WTC11 (cell line): ENCODE measurements at regions not wholly inside any gene's neighbourhood (a gene's known extent, or its start where the extent isn't known, plus 50 kb on each side); places are given as distances from the start of the nearest gene placed in this dataset.

Experiments
- CREB1 ChIP-seq: sonication (generic); formaldehyde crosslinking; IDR thresholded peaks from 2 replicates; pipeline ENCODE4 v1.8.0; 2023; ENCODE audit warnings: mild to moderate bottlenecking, missing genetic modification reagents
- HMGA2 ChIP-seq: fragments of 250-450 bp; sonication (Bioruptor Pico); IDR thresholded peaks from 2 replicates; pipeline ENCODE4 v1.4.0; 2021; ENCODE audit warnings: mild to moderate bottlenecking, moderate library complexity
- NFE2L1 ChIP-seq: sonication (generic); formaldehyde crosslinking; IDR thresholded peaks from 2 replicates; pipeline ENCODE4 v1.8.1; 2023; ENCODE audit warnings: missing genetic modification reagents
- RELA ChIP-seq: sonication (generic); formaldehyde crosslinking; IDR thresholded peaks from 2 replicates; pipeline ENCODE4 v1.8.1; 2022; ENCODE audit warnings: missing genetic modification reagents, mild to moderate bottlenecking, borderline replicate concordance
- TEAD1 ChIP-seq: sonication (generic); formaldehyde crosslinking; IDR thresholded peaks from 2 replicates; pipeline ENCODE4 v1.8.0; 2022; ENCODE audit warnings: mild to moderate bottlenecking, missing genetic modification reagents
- TP53 ChIP-seq: sonication (generic); formaldehyde crosslinking; IDR thresholded peaks from 2 replicates; pipeline ENCODE4 v1.8.1; 2023; ENCODE audit warnings: mild to moderate bottlenecking, missing genetic modification reagents
- ZNF121 ChIP-seq: sonication (generic); formaldehyde crosslinking; IDR thresholded peaks from 2 replicates; pipeline ENCODE4 v1.8.0; 2023; ENCODE audit warnings: missing genetic modification reagents
- ZNF671 ChIP-seq: fragments of 250-450 bp; sonication (Bioruptor Pico); IDR thresholded peaks from 2 replicates; pipeline ENCODE4 v1.8.0; 2021; ENCODE audit warnings: mild to moderate bottlenecking
- TF ChIP-seq, protein P1 (sequence below): fragments of 200-600 bp; IDR thresholded peaks from 2 replicates; pipeline ENCODE4 v1.8.0; 2022; ENCODE audit warnings: antibody characterized with exemption
- TF ChIP-seq, protein P2 (sequence below): sonication (generic); formaldehyde crosslinking; conservative IDR thresholded peaks from 2 replicates; pipeline ENCODE4 v1.8.1; 2022; ENCODE audit warnings: mild to moderate bottlenecking, missing genetic modification reagents
- TF ChIP-seq, protein P3 (sequence below): sonication (generic); formaldehyde crosslinking; IDR thresholded peaks from 2 replicates; pipeline ENCODE4 v1.8.1; 2023; ENCODE audit warnings: mild to moderate bottlenecking, missing genetic modification reagents, borderline replicate concordance
- TF ChIP-seq, protein P4 (sequence below): sonication (generic); formaldehyde crosslinking; IDR thresholded peaks from 2 replicates; pipeline ENCODE4 v1.8.1; 2022; ENCODE audit warnings: mild to moderate bottlenecking, missing genetic modification reagents, moderate library complexity, borderline replicate concordance
- TF ChIP-seq, protein P5 (sequence below): sonication (generic); formaldehyde crosslinking; IDR thresholded peaks from 2 replicates; pipeline ENCODE4 v1.8.0; 2022; ENCODE audit warnings: mild to moderate bottlenecking, missing genetic modification reagents

DNA sequence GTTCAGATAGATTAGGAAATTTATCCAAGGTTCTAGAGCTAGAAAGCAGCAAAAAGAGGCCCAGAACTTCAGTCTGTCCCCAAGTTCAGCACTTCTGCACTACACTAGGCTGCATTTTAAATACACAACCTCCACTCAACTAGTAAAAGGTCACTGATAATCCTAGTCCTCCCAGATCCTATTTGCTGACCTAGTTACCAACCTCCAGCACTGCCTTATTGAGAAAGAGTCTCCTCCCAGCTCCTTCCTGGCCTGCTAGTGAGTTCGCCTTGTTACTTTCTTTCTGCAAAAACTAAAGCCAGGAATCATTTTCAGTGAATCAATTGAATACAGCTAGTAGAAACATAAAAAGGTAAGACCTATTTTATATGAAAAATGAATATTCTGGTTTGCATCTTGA, 84.1 kb upstream of the ZNF800 start:
- TF ChIP-seq, protein P1, sequence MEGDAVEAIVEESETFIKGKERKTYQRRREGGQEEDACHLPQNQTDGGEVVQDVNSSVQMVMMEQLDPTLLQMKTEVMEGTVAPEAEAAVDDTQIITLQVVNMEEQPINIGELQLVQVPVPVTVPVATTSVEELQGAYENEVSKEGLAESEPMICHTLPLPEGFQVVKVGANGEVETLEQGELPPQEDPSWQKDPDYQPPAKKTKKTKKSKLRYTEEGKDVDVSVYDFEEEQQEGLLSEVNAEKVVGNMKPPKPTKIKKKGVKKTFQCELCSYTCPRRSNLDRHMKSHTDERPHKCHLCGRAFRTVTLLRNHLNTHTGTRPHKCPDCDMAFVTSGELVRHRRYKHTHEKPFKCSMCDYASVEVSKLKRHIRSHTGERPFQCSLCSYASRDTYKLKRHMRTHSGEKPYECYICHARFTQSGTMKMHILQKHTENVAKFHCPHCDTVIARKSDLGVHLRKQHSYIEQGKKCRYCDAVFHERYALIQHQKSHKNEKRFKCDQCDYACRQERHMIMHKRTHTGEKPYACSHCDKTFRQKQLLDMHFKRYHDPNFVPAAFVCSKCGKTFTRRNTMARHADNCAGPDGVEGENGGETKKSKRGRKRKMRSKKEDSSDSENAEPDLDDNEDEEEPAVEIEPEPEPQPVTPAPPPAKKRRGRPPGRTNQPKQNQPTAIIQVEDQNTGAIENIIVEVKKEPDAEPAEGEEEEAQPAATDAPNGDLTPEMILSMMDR = no peak
- TF ChIP-seq ZNF671 (CRISPR knock-in tag) = no peak
- TF ChIP-seq, protein P2, sequence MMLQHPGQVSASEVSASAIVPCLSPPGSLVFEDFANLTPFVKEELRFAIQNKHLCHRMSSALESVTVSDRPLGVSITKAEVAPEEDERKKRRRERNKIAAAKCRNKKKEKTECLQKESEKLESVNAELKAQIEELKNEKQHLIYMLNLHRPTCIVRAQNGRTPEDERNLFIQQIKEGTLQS (CRISPR knock-in tag) = no peak
- TF ChIP-seq, protein P3, sequence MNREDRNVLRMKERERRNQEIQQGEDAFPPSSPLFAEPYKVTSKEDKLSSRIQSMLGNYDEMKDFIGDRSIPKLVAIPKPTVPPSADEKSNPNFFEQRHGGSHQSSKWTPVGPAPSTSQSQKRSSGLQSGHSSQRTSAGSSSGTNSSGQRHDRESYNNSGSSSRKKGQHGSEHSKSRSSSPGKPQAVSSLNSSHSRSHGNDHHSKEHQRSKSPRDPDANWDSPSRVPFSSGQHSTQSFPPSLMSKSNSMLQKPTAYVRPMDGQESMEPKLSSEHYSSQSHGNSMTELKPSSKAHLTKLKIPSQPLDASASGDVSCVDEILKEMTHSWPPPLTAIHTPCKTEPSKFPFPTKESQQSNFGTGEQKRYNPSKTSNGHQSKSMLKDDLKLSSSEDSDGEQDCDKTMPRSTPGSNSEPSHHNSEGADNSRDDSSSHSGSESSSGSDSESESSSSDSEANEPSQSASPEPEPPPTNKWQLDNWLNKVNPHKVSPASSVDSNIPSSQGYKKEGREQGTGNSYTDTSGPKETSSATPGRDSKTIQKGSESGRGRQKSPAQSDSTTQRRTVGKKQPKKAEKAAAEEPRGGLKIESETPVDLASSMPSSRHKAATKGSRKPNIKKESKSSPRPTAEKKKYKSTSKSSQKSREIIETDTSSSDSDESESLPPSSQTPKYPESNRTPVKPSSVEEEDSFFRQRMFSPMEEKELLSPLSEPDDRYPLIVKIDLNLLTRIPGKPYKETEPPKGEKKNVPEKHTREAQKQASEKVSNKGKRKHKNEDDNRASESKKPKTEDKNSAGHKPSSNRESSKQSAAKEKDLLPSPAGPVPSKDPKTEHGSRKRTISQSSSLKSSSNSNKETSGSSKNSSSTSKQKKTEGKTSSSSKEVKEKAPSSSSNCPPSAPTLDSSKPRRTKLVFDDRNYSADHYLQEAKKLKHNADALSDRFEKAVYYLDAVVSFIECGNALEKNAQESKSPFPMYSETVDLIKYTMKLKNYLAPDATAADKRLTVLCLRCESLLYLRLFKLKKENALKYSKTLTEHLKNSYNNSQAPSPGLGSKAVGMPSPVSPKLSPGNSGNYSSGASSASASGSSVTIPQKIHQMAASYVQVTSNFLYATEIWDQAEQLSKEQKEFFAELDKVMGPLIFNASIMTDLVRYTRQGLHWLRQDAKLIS (CRISPR knock-in tag) = no peak
- TF ChIP-seq HMGA2 (CRISPR knock-in tag) = no peak
- TF ChIP-seq ZNF121 (CRISPR knock-in tag) = no peak
- TF ChIP-seq TP53 = no peak
- TF ChIP-seq TEAD1 = no peak
- no peak for TF ChIP-seq RELA (CRISPR knock-in tag)
- TF ChIP-seq, protein P4, sequence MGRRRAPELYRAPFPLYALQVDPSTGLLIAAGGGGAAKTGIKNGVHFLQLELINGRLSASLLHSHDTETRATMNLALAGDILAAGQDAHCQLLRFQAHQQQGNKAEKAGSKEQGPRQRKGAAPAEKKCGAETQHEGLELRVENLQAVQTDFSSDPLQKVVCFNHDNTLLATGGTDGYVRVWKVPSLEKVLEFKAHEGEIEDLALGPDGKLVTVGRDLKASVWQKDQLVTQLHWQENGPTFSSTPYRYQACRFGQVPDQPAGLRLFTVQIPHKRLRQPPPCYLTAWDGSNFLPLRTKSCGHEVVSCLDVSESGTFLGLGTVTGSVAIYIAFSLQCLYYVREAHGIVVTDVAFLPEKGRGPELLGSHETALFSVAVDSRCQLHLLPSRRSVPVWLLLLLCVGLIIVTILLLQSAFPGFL (CRISPR knock-in tag) = no peak
- TF ChIP-seq, protein P5, sequence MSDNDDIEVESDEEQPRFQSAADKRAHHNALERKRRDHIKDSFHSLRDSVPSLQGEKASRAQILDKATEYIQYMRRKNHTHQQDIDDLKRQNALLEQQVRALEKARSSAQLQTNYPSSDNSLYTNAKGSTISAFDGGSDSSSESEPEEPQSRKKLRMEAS (CRISPR knock-in tag) = no peak
- no peak for TF ChIP-seq CREB1
- TF ChIP-seq NFE2L1 (CRISPR knock-in tag) = no peak
